Caki2 (cell line): ENCODE measurements at regions not wholly inside any gene's neighbourhood (a gene's known extent, or its start where the extent isn't known, plus 50 kb on each side); places are given as distances from the start of the nearest gene placed in this dataset.

Experiments
- DNase-seq: peaks from one replicate; pipeline ENCODE4 v3.0.0-alpha.2; 2015; ENCODE audit warnings: low read depth
- in situ Hi-C: cut with HindIII; loops from 2 replicates; pipeline ENCODE4 v1.10.0; 2016; ENCODE audit warnings: low sequenced_read_pairs, low pct_unique_long_range_greater_than_20kb, mixed read lengths

DNA sequence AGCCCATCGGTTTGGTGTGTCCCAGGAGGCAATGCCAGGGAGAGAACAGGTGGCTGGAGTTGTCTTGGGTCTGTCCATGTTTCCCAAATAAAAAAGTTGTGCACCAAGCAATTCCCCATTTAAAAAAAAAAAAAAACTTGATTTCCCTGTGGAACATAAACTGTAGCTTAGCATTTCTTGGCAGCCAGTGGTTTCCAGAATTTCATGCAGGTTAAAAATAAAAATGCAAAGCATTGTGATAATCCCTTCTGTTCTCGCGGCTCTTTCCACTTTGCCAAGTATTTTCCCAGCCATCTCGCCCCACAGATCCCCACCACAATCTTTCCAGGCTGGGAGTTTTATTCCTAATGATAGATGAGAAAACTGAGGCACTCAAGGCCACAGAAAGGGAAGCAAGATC is 51.4 kb upstream of the MSX1 start:
- DNase-seq, result no peak
- in situ Hi-C loops, result no loop called here

DNA sequence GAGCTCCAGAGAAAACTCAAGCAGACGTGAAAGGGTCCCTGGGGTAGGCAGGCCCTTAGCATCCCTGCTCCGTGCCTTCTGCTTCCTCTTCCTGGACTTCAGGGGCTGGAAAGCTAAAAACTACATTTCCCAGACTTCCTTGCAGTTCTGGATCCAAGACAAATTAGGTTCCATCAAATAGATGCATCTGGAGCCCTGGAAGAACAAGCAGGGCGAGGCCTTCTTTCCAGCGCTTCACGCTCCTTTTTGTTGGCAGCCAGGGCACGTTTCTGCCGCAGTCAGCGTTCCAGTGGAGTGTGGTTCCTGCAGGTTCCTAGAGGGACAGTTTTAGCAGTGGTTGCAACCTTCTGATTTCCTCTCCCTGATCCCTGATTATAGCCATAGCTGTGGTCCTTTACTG is 53.6 kb upstream of the MSX1 start:
- in situ Hi-C loops, result no loop called here
- DNase-seq, result no peak

DNA sequence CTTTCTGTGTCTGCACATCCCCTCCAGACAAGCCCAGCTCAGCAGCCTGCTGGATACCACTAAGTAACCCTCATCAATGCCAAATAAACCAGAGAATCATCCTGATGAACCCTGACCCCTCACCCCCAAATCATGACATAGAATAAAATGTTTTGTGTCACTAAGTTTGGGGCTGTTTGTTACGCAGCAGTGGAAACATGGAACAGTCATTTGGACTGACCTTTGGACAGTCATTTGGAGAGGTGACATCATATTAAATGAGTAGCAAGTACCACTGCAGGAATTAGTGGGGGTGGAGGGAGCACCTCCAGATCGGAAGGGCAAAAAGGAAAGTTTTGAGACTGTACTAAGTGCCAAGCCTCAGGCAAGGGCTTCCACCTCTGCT is 55.6 kb upstream of the MSX1 start:
- in situ Hi-C loops, result no loop called here
- DNase-seq, result no peak

DNA sequence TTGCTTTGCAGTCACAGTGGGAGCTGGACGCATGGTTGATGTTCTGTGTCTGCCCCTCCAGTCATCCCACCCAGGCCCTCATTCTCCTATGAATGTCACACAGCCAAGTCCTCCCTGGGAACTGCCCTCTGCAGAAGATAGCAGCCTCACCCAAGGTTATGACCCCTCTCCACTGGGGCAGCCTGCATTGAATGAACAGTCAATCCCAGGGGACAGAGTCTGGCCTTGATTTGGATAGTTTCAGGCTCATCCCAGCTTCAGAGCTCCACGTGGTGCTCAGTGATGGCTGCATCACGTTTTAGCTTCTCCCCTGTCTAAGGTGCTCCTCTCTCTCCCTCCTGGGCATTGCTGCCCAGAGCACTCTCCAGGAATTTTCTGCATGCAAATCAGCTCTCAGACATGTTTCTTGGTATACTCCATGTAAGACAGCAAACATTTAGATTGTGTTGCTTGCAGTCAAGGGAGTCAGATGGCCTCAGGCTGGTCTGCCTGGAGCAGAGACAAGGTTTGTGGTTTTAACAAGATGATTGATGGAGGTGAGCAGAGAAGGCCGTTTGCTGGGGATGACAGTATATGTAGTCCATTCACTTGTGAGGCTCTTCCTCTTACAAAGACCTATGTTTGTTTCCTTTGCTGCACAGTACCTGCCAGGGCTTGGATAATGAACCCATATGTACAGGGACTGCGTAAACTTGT is 56.1 kb upstream of the MSX1 start:
- in situ Hi-C loops, result no loop called here
- DNase-seq, result no peak

DNA sequence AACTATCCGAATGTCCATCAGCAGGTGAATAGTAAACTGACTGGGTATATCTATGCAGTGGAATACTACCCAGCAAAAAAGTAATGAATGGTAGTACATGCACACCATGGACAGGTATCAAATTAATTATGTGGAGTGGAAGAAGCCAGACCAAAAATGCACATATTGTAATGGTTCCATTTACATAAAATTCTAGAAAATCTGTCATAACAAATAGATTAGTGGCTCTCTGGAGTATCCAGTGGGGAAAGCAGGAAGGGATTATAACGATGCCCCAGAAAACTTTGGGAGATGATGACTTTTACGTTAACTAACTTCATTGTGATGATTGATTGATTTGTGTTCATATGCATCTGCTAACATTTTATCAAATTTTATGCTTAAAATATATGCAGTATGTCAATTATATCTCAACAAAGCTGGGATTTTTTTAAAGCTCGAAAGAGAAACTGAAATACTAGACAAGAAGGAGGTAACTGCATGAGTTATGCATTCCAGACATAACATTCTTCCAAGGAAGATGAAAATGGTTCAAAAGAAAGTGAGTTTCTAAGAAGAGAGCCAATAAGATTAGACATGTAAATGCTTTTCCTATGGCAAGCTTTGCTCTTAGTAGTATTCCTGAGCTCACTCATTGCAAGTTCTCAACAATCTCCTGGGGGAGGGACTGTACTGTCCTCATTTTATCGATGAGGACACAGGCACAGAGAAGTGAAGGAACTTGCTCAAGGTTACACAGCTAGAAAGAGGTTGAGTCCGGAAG is 58.6 kb upstream of the MSX1 start:
- DNase-seq, result no peak
- in situ Hi-C loops, result no loop called here

DNA sequence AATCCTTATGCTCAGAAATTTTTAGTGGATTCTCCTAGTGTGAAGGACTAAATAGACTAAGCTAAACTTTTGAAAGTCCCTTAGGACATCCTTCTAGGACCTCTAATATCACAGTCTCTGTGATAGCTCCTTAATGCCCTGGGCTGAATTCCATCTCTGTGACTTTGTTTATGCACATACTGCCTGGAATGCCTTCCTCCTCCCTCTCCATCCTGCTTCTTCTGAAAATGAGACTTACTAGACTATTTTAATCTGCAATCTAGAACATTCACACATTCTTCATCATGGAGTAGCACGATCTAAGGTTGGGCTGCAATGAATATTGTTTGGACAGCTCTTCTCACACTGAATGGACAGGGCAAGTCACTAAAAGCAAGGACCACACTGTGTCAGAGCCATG is 65.0 kb upstream of the MSX1 start:
- no peak for DNase-seq
- in situ Hi-C loops, result no loop called here

DNA sequence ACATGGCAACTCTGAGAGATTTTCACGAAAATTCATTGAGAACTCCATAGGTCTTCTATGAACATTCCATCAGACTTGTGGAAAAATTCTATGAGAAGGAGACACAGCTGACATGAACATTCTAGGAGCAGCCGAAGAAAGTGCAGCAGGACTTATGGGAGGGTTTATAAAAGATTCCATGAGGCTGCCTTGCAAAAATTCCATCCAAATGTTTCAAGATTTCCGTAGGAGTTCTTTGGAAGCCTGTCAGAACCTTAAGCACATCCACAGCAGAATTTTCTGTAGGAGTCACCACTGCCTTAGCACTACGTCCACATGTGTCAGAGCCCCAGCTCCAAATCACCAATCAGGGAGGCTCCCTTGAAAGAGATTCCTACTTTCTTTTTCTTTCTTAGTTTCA is 67.0 kb upstream of the MSX1 start:
- no peak for DNase-seq
- in situ Hi-C loops, result no loop called here

DNA sequence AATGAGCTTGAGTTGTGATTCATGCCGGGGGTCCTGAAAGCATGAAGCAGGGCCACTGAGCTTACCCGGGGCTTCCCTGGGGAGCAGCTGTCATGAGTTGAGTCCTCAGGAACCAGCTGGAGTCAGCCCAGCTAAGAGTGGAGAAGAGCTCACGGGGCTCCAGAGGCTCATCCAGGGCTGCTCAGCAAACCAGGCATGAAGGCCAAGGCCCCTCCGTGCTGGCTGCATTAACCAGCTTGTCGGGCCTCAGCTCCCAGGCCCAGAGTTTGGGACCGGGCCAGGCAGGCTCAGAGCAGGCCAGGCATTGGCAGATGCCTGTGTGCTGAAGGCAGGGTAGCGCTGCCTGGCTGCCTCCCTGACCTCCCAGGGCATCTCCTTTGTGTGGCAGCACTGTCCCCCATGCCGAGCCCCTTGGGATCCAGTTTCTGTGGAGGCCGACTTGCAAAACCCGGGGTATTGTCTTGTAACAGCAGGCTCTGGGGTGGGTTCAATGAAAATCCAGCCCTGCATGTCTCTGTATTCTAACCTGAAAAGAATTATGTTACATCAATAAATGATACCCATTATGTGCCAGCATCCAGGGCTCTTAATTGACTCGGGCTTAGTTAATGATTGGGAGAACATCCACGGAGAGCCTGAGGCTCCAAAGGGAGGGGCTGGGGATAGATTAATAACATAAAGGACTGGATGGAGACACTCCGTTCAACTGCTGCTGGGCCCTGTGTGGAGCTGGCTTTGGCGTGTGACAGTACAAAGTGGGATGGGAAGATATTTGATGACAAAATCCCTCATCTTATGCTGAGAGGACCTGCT is 68.0 kb upstream of the MSX1 start:
- DNase-seq, result no peak
- in situ Hi-C loops, result no loop called here

DNA sequence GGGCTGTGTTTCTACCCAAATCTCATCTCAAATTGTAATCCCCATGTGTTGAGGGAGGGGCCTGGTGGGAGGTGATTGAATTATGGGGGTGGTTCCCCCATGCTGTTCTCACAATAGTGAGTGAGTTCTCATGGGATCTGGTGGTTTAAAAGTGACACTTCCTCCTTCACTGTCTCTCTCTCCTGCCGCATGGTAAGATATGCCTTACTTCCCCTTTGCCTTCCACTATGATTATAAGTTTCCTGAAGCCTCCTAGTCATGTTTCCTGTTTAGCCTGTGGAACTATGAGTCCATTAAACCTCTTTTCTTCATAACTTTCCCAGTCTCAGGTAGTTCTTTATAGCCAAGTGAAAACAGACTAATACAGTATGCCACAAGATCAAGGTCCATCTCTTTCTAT is 70.0 kb upstream of the MSX1 start:
- in situ Hi-C loops, result no loop called here
- no peak for DNase-seq

DNA sequence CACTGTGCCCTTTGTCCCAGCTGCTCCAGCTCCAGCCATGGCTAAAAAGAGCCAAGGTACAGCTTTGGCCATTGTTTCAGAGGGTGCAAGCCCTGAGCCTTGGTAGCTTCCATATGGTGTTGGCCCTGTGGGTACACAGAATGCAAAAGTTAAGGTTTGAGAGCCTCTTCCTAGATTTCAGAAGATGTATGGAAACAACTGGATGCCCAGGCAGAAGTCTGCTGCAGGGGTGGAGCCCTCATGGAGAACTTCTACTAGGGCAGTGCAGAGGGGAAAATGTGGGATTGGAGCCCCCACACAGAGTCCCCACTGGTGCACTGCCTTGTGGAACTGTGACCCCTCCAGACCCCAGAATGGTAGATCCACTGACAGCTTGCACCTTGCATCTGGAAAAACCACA is 70.9 kb upstream of the MSX1 start:
- DNase-seq, result no peak
- in situ Hi-C loops, result no loop called here

DNA sequence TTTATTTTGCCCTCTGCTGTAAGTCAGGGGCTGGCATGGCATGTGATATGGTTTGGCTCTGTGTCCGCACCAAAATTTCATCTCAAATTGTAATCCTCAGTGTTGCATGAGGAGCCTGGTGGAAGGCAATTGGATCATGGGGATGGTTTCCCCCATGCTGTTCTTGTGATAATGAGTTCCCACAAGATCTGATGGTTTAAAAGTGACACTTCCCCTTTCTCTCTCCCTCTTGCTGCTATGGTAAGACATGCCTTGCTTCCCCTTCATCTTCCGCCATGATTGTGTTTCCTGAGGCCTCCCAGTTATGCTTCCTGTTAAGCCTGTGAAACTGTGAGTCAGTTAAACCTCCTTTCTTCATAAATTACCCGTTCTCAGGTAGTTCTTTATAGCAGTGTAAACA is 72.0 kb upstream of the MSX1 start:
- in situ Hi-C loops, result no loop called here
- no peak for DNase-seq

DNA sequence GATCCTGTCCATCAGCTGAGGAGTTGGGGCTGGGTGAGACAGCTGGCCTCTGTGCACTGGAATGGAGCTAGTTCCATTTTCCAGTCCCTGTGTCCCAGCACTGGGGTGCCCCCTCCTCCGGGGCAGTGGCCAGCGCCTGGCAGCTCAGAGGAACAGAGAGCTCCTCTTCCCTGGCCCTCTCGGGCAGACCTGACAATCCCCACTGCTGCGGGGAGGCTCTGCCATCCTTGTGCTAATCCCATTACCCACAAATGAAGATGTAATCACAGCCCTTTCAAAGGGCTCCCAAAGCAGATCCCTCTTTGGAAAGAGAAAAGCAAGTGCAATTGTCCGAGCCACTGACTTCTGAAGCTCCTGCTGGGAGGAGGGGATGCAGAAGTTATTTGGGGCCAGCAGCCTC is 75.1 kb upstream of the MSX1 start:
- in situ Hi-C loops, result no loop called here

DNA sequence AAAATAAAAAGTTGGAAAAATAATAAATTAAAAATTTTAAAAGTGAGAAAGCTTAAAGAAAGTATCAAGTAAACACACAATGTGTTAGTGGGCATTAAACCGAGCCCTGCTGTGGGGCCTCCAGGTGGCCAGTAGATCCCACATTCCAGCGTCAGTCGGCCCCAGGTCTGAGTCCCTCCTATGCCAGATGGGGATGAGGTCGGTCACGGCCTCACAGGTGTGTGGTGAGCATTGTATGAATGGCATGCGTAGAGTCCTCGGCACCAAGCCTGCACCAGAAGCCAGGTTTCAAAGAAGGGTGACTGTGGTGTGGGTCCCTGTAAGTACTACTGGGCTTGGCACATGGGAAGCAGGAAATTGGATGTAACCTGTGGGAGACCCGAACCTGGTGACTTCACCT is 75.6 kb upstream of the MSX1 start:
- in situ Hi-C loops, result no loop called here
- DNase-seq, result no peak

More for the DNA sequence above, 75.1 kb upstream of the MSX1 start:
- DNase-seq, result no peak

DNA sequence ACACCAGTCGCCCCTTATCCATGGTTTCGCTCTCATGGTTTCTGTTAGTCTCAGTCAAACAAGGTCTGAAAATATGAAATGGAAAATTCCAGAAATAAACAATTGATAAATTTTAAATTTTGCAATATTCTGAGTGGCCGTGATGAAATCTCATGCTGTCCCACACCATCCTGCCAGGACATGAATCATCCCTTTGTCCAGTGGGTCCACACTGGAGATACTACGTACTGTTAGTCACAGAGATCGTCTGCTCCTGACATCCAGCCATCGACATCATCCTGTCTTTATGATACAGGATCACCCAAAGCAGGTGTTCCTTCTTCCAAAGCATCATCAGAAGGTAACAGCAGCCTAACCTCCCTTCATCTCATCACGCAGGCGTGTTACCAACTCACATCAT is 76.5 kb upstream of the MSX1 start:
- no peak for DNase-seq
- in situ Hi-C loops, result no loop called here

DNA sequence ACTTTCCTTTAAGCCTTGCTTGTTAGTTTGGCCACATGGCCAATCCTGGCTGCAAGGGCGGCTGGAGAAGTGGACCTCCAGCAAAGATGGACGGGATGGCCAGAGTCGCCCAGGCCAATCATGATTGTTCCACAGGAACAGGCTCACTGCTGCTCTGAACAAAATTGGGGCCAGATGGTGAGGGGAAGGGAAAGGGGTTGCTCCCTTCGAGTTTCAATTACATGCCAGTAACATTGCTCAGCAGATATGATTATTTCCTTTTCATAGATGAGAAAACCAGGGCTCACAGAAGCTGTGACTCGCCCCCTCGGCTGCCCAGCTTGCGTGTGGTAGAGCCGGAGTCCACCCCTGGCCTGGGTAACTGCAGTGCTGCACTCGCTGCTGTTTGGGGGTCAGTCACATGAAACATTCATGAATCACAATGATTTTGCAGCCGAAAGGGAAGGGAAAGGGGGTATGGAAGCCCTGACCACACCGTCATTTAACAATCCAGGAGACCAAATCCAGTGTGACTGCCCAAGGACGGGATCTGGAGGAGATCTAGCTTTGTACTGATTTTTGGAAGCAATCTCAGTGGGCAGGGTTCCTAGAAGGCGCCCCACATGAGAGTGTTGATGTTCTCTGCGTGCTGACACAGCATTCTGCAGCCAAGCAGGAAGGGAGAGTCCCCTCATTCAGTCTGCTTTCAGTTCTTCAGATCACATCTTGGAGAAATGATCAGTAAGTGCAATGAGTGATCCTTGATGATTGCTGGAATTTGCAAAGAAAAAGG is 77.3 kb upstream of the MSX1 start:
- in situ Hi-C loops, result no loop called here

DNA sequence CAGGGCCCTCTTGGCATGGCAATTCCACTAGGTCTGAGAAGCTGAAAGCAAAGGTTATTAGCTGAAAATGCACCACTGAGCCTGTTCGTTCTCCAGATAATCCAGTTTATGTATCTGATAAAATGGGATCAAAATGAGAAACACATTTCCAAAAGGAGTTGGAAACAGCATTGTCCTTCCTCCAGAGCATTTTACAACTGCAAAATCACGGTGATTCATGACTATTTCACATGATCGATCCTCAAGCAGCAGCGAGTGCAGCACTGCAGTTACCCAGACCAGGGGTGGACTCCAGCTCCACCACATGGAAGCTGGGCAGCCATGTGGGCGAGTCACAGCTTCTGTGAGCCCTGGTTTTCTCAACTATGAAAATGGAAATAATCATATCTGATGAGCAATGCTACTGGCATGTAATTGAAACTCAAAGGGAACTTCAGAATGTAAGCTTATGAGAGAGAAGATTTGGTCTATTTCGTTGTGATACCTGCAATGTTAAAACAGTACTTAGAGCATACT is 78.7 kb upstream of the MSX1 start:
- in situ Hi-C loops, result no loop called here
- DNase-seq, result no peak

More for the DNA sequence above, 77.3 kb upstream of the MSX1 start:
- DNase-seq, result no peak

DNA sequence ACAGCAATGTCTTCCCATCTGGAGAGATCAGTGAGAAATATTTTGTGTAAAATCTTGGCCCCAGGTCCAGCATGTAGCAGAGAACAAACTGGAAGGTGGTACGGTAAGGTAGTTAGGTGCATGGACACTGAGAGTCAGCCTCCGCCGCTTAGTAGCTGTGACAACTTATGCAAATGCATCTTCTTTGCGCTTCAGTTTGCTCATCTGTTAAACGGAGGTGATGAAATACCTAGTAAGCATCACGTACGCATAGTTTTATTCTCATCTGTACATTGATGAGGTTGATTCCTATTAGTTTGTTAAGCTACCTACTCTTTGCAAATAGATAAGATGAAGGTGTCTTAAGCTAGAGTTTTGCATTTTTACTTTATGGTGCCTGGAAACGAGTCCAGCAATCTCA is 80.0 kb upstream of the MSX1 start:
- no peak for DNase-seq

DNA sequence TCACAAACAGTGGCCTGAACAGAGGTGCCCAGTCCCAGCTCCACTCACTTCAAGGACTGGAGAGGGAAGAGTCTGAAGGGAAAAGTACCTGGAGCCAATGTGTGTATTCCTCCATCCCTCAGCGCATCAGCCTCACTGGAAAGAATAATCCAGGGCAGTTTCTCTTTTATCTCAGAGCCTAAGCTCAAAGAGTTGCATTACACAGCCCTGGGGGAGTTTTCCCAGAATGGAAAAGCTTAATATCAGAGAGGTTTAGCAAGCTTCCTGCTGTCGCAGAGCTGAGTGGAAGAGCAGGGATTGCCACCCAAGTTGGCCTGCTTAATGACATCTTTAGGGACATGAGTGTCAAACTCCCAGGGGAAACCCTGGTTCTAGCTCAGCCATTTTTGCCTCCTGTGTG is 80.4 kb upstream of the MSX1 start:
- no peak for DNase-seq
- in situ Hi-C loops, result no loop called here

More for the DNA sequence above, 80.0 kb upstream of the MSX1 start:
- in situ Hi-C loops, result no loop called here
